Osteoblast (primary cell): ENCODE measurements at regions not wholly inside any gene's neighbourhood (a gene's known extent, or its start where the extent isn't known, plus 50 kb on each side); places are given as distances from the start of the nearest gene placed in this dataset.

ENCODE experiments used
- DNase-seq: peaks from one replicate; pipeline ENCODE4 v3.0.0; 2011; ENCODE audit warnings: low spot score, mixed read lengths; ENCODE audit not compliant: insufficient read length; ENCODE audit errors: missing footprints
- H2AFZ ChIP-seq: 2 replicates; pipeline ENCODE4 v1.6.0; 2011; ENCODE audit warnings: mild to moderate bottlenecking, low read length
- H3K27ac ChIP-seq: 2 replicates; pipeline ENCODE4 v1.5.1; 2011; ENCODE audit warnings: mild to moderate bottlenecking, low read depth, low read length, moderate library complexity
- H3K27me3 ChIP-seq: 2 replicates; pipeline ENCODE4 v1.6.0; 2012; ENCODE audit warnings: mild to moderate bottlenecking, control low read depth, inconsistent platforms, low read length, moderate library complexity; ENCODE audit not compliant: insufficient read depth
- H3K36me3 ChIP-seq: 2 replicates; pipeline ENCODE4 v1.5.1; 2011; ENCODE audit warnings: mild to moderate bottlenecking, low read length, control low read depth, moderate library complexity; ENCODE audit not compliant: insufficient read depth
- H3K4me1 ChIP-seq: 2 replicates; pipeline ENCODE4 v1.5.1; 2011; ENCODE audit warnings: mild to moderate bottlenecking, low read length, control low read depth, moderate library complexity; ENCODE audit not compliant: insufficient read depth
- H3K4me2 ChIP-seq: 2 replicates; pipeline ENCODE4 v1.6.0; 2011; ENCODE audit warnings: mild to moderate bottlenecking, low read length; ENCODE audit not compliant: insufficient read depth
- H3K4me3 ChIP-seq: fragments of 200-600 bp; sonication (generic); 3 replicates; pipeline ENCODE4 v1.5.1; 2012; ENCODE audit warnings: mild to moderate bottlenecking, low read length, inconsistent platforms; ENCODE audit not compliant: insufficient read depth
- H3K79me2 ChIP-seq: 2 replicates; pipeline ENCODE4 v1.6.0; 2012; ENCODE audit warnings: mild to moderate bottlenecking, low read length, control low read depth, inconsistent platforms; ENCODE audit not compliant: insufficient read depth
- H3K9me3 ChIP-seq: 2 replicates; pipeline ENCODE4 v1.5.1; 2011; ENCODE audit warnings: low read depth, low read length, control low read depth
- H4K20me1 ChIP-seq: 2 replicates; pipeline ENCODE4 v1.6.0; 2012; ENCODE audit warnings: mild to moderate bottlenecking, low read length, control low read depth; ENCODE audit not compliant: insufficient read depth
- TF ChIP-seq, protein P1 (sequence below): IDR thresholded peaks from 2 replicates; pipeline ENCODE4 v1.5.1; 2011; ENCODE audit warnings: mild to moderate bottlenecking, low read depth, low read length, moderate library complexity; ENCODE audit errors: extremely low read depth

DNA sequence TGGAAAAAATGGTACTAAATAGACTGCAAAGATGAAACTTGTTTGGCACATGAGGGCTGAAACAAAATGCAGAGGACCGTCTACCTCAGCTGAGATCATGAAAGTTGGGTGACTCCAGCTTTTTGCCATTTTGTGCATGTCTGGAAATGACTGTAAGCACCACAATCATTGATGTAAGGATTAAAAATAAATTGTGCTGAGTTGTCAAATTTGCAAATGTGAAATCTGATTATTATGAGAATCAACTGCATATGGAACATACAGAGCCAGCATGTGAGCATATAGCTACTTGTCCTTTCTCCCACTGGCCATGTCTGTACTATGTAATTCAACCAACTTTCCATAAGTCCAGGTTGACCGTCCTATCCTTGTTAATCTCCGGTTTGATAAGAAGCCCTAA lies 736.9 kb upstream of the PRMT6 start:
- no peak overlapping the region for H3K27ac ChIP-seq
- H2AFZ ChIP-seq: no peak overlapping the region
- H3K4me2 ChIP-seq: no peak overlapping the region
- TF ChIP-seq, protein P1, sequence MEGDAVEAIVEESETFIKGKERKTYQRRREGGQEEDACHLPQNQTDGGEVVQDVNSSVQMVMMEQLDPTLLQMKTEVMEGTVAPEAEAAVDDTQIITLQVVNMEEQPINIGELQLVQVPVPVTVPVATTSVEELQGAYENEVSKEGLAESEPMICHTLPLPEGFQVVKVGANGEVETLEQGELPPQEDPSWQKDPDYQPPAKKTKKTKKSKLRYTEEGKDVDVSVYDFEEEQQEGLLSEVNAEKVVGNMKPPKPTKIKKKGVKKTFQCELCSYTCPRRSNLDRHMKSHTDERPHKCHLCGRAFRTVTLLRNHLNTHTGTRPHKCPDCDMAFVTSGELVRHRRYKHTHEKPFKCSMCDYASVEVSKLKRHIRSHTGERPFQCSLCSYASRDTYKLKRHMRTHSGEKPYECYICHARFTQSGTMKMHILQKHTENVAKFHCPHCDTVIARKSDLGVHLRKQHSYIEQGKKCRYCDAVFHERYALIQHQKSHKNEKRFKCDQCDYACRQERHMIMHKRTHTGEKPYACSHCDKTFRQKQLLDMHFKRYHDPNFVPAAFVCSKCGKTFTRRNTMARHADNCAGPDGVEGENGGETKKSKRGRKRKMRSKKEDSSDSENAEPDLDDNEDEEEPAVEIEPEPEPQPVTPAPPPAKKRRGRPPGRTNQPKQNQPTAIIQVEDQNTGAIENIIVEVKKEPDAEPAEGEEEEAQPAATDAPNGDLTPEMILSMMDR: no peak
- H3K9me3 ChIP-seq: peaks cover 3% of the 10 kb centered on the region
- DNase-seq: no peak
- H3K36me3 ChIP-seq: no peaks in the 10 kb centered on the region
- no peak overlapping the region for H3K4me3 ChIP-seq
- H3K79me2 ChIP-seq: no peaks in the 10 kb centered on the region
- no peaks in the 10 kb centered on the region for H4K20me1 ChIP-seq
- no peaks in the 10 kb centered on the region for H3K27me3 ChIP-seq
- H3K4me1 ChIP-seq: no peaks in the 10 kb centered on the region

DNA sequence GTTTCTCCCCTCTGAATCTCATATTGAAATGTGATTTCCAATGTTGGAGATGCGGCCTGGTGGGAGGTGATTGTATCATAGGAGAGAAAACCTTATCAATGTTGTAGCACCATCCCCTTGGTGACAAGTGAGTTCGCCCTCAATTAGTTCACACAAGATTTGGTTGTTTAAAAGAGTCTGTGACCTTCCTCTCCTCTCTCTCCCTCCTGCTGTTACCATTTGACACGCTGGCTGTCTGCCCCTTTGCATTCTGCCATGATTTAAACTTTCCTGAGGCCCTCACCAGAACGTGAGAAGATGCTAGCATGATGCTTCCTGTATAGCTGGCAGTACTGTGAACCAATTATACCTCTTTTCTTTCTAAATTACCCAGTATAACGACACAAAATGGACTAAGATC lies 730.9 kb upstream of the PRMT6 start:
- no peaks in the 10 kb centered on the region for H3K4me1 ChIP-seq
- no peak overlapping the region for H3K4me2 ChIP-seq
- H3K27ac ChIP-seq: no peak overlapping the region
- no peaks in the 10 kb centered on the region for H3K79me2 ChIP-seq
- no peaks in the 10 kb centered on the region for H4K20me1 ChIP-seq
- no peak overlapping the region for H3K4me3 ChIP-seq
- TF ChIP-seq, protein P1: no peak
- H3K27me3 ChIP-seq: no peaks in the 10 kb centered on the region
- DNase-seq: no peak
- no peaks in the 10 kb centered on the region for H3K36me3 ChIP-seq
- H2AFZ ChIP-seq: no peak overlapping the region
- H3K9me3 ChIP-seq: no peaks in the 10 kb centered on the region

GRCh38 chr1:106344494-106344893 lies 712.0 kb upstream of the PRMT6 start:
- no peak overlapping the region for H2AFZ ChIP-seq
- no peak overlapping the region for H3K4me2 ChIP-seq
- TF ChIP-seq, protein P1: no peak
- H3K79me2 ChIP-seq: no peaks in the 10 kb centered on the region
- no peak overlapping the region for H3K4me3 ChIP-seq
- no peaks in the 10 kb centered on the region for H4K20me1 ChIP-seq
- no peaks in the 10 kb centered on the region for H3K36me3 ChIP-seq
- H3K9me3 ChIP-seq: no peaks in the 10 kb centered on the region
- no peak overlapping the region for H3K27ac ChIP-seq
- DNase-seq: no peak
- H3K27me3 ChIP-seq: no peaks in the 10 kb centered on the region
- no peaks in the 10 kb centered on the region for H3K4me1 ChIP-seq

DNA sequence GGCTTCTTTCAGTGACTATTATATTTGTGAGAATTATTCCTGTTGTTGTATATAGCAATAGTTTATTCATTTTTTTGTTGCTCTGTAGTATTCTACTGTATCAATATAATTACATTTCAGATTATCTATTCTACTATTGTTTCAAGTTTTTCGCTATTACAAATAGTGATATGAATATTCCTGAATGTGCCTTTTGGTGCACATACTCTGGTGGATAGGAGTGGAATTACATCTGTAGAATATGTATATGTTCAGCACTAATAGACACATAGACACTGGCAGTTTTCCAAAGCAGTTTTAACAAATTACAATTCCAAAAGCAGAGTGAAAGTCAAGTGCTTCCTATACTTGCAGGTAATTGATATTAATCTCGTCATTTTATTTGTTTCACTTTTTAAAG lies 696.2 kb upstream of the PRMT6 start:
- H3K79me2 ChIP-seq: no peaks in the 10 kb centered on the region
- TF ChIP-seq, protein P1: no peak
- no peak for DNase-seq
- no peak overlapping the region for H3K4me3 ChIP-seq
- no peaks in the 10 kb centered on the region for H3K27me3 ChIP-seq
- H3K4me2 ChIP-seq: no peak overlapping the region
- H3K36me3 ChIP-seq: no peaks in the 10 kb centered on the region
- H3K4me1 ChIP-seq: no peaks in the 10 kb centered on the region
- no peak overlapping the region for H3K27ac ChIP-seq
- H3K9me3 ChIP-seq: no peaks in the 10 kb centered on the region
- H4K20me1 ChIP-seq: no peaks in the 10 kb centered on the region
- no peak overlapping the region for H2AFZ ChIP-seq
